ENCODE measurements at regions not wholly inside any gene's neighbourhood (a gene's known extent, or its start where the extent isn't known, plus 50 kb on each side); places are given as distances from the start of the nearest gene placed in this dataset.

DNA sequence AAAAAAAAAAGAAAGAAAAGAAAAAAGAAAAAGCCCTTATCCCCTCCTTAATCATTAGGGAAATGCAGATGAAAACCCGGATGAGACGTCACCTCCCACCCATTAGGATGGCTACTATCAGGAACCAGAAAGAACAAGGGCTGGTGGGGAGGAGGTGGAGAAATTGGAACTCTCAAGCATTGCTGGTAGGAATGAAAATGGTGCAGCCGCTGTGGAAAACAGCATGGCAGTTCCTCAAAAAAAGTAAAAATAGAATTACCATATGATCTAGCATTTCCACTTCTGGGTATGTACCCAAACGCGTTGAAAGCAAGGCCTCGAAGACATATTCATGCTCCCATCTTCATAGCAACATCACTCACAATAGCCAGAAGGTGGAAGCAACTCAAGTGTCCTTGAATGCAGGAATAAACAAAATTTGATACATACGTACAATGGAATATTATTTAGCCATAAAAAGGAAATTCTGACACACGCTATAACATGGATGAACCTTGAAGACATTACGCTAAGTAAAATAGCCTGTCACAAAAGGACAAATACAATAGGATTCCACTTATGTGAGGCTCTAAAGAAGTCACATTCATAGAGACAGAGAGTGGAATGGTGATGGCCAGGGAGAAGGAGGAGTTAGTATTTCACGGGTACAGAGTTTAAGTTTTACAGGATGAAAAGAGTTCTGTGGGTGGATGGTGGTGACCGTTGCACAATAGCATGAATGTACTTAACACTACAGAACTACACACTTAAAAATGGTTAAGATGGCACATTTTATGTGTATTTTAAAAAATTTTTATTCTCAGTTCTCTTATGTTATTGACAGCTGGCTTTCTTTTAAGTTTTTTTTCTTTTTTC is 166.8 kb upstream of the IER5L start:
- no peak overlapping the region for H3K4me3 ChIP-seq
- TF ChIP-seq, protein P1, sequence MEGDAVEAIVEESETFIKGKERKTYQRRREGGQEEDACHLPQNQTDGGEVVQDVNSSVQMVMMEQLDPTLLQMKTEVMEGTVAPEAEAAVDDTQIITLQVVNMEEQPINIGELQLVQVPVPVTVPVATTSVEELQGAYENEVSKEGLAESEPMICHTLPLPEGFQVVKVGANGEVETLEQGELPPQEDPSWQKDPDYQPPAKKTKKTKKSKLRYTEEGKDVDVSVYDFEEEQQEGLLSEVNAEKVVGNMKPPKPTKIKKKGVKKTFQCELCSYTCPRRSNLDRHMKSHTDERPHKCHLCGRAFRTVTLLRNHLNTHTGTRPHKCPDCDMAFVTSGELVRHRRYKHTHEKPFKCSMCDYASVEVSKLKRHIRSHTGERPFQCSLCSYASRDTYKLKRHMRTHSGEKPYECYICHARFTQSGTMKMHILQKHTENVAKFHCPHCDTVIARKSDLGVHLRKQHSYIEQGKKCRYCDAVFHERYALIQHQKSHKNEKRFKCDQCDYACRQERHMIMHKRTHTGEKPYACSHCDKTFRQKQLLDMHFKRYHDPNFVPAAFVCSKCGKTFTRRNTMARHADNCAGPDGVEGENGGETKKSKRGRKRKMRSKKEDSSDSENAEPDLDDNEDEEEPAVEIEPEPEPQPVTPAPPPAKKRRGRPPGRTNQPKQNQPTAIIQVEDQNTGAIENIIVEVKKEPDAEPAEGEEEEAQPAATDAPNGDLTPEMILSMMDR (IDR thresholded peaks at IDR 0.05): no peak
- DNase-seq (ENCODE audit: low spot score): no peak
- peak overlapping the region in 1 of 2 donors; percentile 58 for H3K27ac ChIP-seq

GRCh38 chr9:129343424-129344375 is 165.6 kb upstream of the IER5L start:
- TF ChIP-seq, protein P1 (IDR thresholded peaks at IDR 0.05): no peak
- peak overlapping the region; percentile 30 to 83 for H3K27ac ChIP-seq
- no peak overlapping the region for H3K4me3 ChIP-seq
- DNase-seq (ENCODE audit: low spot score): peak; percentile 80

- H3K4me3 ChIP-seq: no peak overlapping the region
- peak overlapping the region in 1 of 2 donors; percentile 83 for H3K27ac ChIP-seq
- TF ChIP-seq, protein P1 (IDR thresholded peaks at IDR 0.05): no peak
- DNase-seq (ENCODE audit: low spot score): peak; percentile 78
Observed at GRCh38 chr9:129342591-129343423, 164.7 kb upstream of the IER5L start.

GRCh38 chr9:129341987-129342348 is 163.9 kb upstream of the IER5L start:
- Histone ChIP-seq H3K27ac (no peak overlapping the region), H3K4me3 (no peak overlapping the region)
- TF ChIP-seq, protein P1 (IDR thresholded peaks at IDR 0.05): no peak
- DNase-seq (ENCODE audit: low spot score): no peak

- Histone ChIP-seq H3K4me3 (no peak overlapping the region), H3K27ac (peak overlapping the region in 1 of 2 donors; percentile 47)
- no peak for DNase-seq (ENCODE audit: low spot score)
- TF ChIP-seq, protein P1 (IDR thresholded peaks at IDR 0.05): no peak
Observed at GRCh38 chr9:129341171-129341986, 163.3 kb upstream of the IER5L start.

Data from coronary artery (tissue), 2 donors.